SK-N-SH (cell line): ENCODE measurements at regions not wholly inside any gene's neighbourhood (a gene's known extent, or its start where the extent isn't known, plus 50 kb on each side); places are given as distances from the start of the nearest gene placed in this dataset.

Experiments
- CTCF ChIA-PET: fragments of 300-600, 350-600 bp; formaldehyde crosslinking; extraction: SDS; loops from one replicate; lab custom pipeline; 2021; lab: Yijun Ruan, JAX
- POLR2A ChIA-PET: fragments of 350-600 bp; sonication (Branson Sonifier 250); formaldehyde crosslinking; extraction: SDS; loops from one replicate; lab custom pipeline; 2020; ENCODE audit warnings: antibody characterized with exemption, inconsistent platforms; lab: Yijun Ruan, JAX
- DNase-seq: peaks from one replicate; pipeline ENCODE4 v3.0.0; 2012
- H2AFZ ChIP-seq: fragments of 200-600 bp; sonication (generic); 2 replicates; pipeline ENCODE4 v1.8.1; 2016; ENCODE audit warnings: antibody characterized with exemption, mild to moderate bottlenecking, low read depth
- H3F3A ChIP-seq: fragments of 200-600 bp; sonication (generic); replicated peaks from 2 replicates; pipeline ENCODE3; 2016; ENCODE audit warnings: antibody characterized with exemption, mild to moderate bottlenecking; ENCODE audit not compliant: insufficient read depth
- H3K27ac ChIP-seq, 2 experiments: fragments of 200-500 bp in 1 of 2; fragments of 200-600 bp in 1 of 2; sonication (Bioruptor generic) in 1 of 2; sonication (generic), shearing (Covaris generic) in 1 of 2; 2 replicates each; pipeline versions ENCODE4 v1.5.1 to v1.6.1; 2014 to 2016; ENCODE audit warnings: low read depth in 2 of 2, inconsistent platforms in 1 of 2, low read length in 1 of 2, mild to moderate bottlenecking in 1 of 2, mixed read lengths in 1 of 2
- H3K27me3 ChIP-seq: fragments of 200-600 bp; sonication (generic), shearing (Covaris generic); 2 replicates; pipeline ENCODE4 v1.6.1; 2016; ENCODE audit warnings: mixed run types; ENCODE audit not compliant: insufficient read depth
- H3K36me3 ChIP-seq, 2 experiments: fragments of 200-500 bp in 1 of 2; fragments of 200-600 bp in 1 of 2; sonication (Bioruptor generic) in 1 of 2; sonication (generic) in 1 of 2; replicated peaks in 1 of 2; 2 replicates each; pipeline versions ENCODE3 to v1.5.1; 2014 to 2016; ENCODE audit warnings: low read length in 1 of 2, mild to moderate bottlenecking in 1 of 2; ENCODE audit not compliant: insufficient read depth in 2 of 2, control insufficient read depth in 1 of 2
- H3K4me1 ChIP-seq, 2 experiments: fragments of 200-500 bp in 1 of 2; fragments of 200-600 bp in 1 of 2; sonication (Bioruptor generic) in 1 of 2; sonication (generic), shearing (Covaris generic) in 1 of 2; 2 replicates each; pipeline versions ENCODE4 v1.5.1 to v1.6.1; 2014 to 2016; ENCODE audit warnings: low read depth in 1 of 2, low read length in 1 of 2, mixed run types in 1 of 2; ENCODE audit not compliant: insufficient read depth in 2 of 2, control insufficient read depth in 1 of 2
- H3K4me2 ChIP-seq: fragments of 200-600 bp; sonication (generic), shearing (Covaris generic); 2 replicates; pipeline ENCODE4 v1.6.1; 2017; ENCODE audit warnings: mixed run types
- H3K4me3 ChIP-seq, 2 experiments: fragments of 200-500 bp in 1 of 2; fragments of 200-600 bp in 1 of 2; sonication (Bioruptor generic) in 1 of 2; sonication (generic), shearing (Covaris generic) in 1 of 2; 2 replicates each; pipeline versions ENCODE4 v1.5.1 to v1.8.1; 2014 to 2016; ENCODE audit warnings: low read depth in 2 of 2, inconsistent platforms in 1 of 2, low read length in 1 of 2, mild to moderate bottlenecking in 1 of 2, mixed read lengths in 1 of 2, moderate library complexity in 1 of 2
- H3K79me2 ChIP-seq: fragments of 200-600 bp; sonication (generic); 2 replicates; pipeline ENCODE4 v1.8.1; 2017; ENCODE audit warnings: mild to moderate bottlenecking; ENCODE audit not compliant: insufficient read depth
- H3K9ac ChIP-seq: fragments of 200-600 bp; sonication (generic); 2 replicates; pipeline ENCODE4 v1.6.1; 2017; ENCODE audit warnings: mixed run types
- H3K9me2 ChIP-seq: fragments of 200-600 bp; sonication (generic); 2 replicates; pipeline ENCODE4 v1.6.1; 2017; ENCODE audit warnings: mixed run types
- H3K9me3 ChIP-seq: fragments of 200-600 bp; sonication (generic); 2 replicates; pipeline ENCODE4 v1.6.1; 2017; ENCODE audit warnings: mixed run types, mild to moderate bottlenecking, moderate library complexity
- H4K20me1 ChIP-seq: fragments of 200-600 bp; sonication (generic); 2 replicates; pipeline ENCODE4 v1.6.1; 2017; ENCODE audit warnings: mild to moderate bottlenecking, mixed run types; ENCODE audit not compliant: insufficient read depth
- CTCF ChIP-seq: fragments of 200-600 bp; sonication (generic); IDR thresholded peaks from 2 replicates; pipeline ENCODE4 v1.6.1; 2017; ENCODE audit warnings: antibody characterized with exemption, mild to moderate bottlenecking, moderate library complexity
- ELF1 ChIP-seq: IDR thresholded peaks from 2 replicates; pipeline ENCODE4 v1.4.0; 2012
- EZH2phosphoT487 ChIP-seq: fragments of 200-600 bp; sonication (generic); IDR thresholded peaks from 2 replicates; pipeline ENCODE4 v1.6.1; 2017; ENCODE audit warnings: low read depth, mixed run types, mild to moderate bottlenecking, antibody characterized with exemption, moderate library complexity, borderline replicate concordance
- FOSL2 ChIP-seq: IDR thresholded peaks from 2 replicates; pipeline ENCODE4 v1.4.0; 2012; ENCODE audit warnings: low read depth, mild to moderate bottlenecking, moderate library complexity, borderline replicate concordance
- FOXJ3 ChIP-seq: sonication (generic); formaldehyde crosslinking; IDR thresholded peaks from 2 replicates; pipeline ENCODE4 v1.5.1; 2020; ENCODE audit warnings: mild to moderate bottlenecking, missing genetic modification reagents
- GABPA ChIP-seq: IDR thresholded peaks from 2 replicates; pipeline ENCODE4 v1.4.0; 2012; ENCODE audit warnings: low read depth, mild to moderate bottlenecking
- MAX ChIP-seq: IDR thresholded peaks from 2 replicates; pipeline ENCODE4 v1.4.0; 2012; ENCODE audit warnings: low read depth
- MEF2A ChIP-seq: IDR thresholded peaks from 2 replicates; pipeline ENCODE4 v1.4.0; 2012; ENCODE audit warnings: low read depth, borderline replicate concordance
- MXI1 ChIP-seq: IDR thresholded peaks from 2 replicates; pipeline ENCODE4 v1.6.1; 2012; ENCODE audit warnings: mild to moderate bottlenecking, low read depth, low read length, improper control_type of control experiment
- NRF1 ChIP-seq: IDR thresholded peaks from 2 replicates; pipeline ENCODE4 v1.6.1; 2012; ENCODE audit warnings: low read depth, mild to moderate bottlenecking, low read length
- PBX3 ChIP-seq: IDR thresholded peaks from 2 replicates; pipeline ENCODE4; 2012
- POLR2AphosphoS5 ChIP-seq: IDR thresholded peaks from 2 replicates; pipeline ENCODE4 v1.6.1; 2012; ENCODE audit warnings: low read depth, low read length
- RAD21 ChIP-seq: IDR thresholded peaks from 2 replicates; pipeline ENCODE4 v1.6.1; 2012; ENCODE audit warnings: mild to moderate bottlenecking, low read length
- RXRA ChIP-seq: IDR thresholded peaks from 2 replicates; pipeline ENCODE4 v1.4.0; 2012; ENCODE audit warnings: low read depth, mild to moderate bottlenecking, borderline replicate concordance
- SIN3A ChIP-seq: IDR thresholded peaks from 2 replicates; pipeline ENCODE4 v1.6.1; 2012; ENCODE audit warnings: low read depth, mild to moderate bottlenecking, low read length, moderate library complexity, borderline replicate concordance
- SMC3 ChIP-seq: IDR thresholded peaks from 2 replicates; pipeline ENCODE4 v1.6.1; 2012; ENCODE audit warnings: low read depth, low read length, improper control_type of control experiment
- TAF1 ChIP-seq: IDR thresholded peaks from 2 replicates; pipeline ENCODE4 v1.6.1; 2012; ENCODE audit warnings: low read depth, mild to moderate bottlenecking, low read length, moderate library complexity, borderline replicate concordance
- TCF12 ChIP-seq: IDR thresholded peaks from 2 replicates; pipeline ENCODE4 v1.4.0; 2012
- TEAD4 ChIP-seq: IDR thresholded peaks from 2 replicates; pipeline ENCODE4 v1.4.0; 2012; ENCODE audit warnings: mild to moderate bottlenecking, borderline replicate concordance; ENCODE audit not compliant: insufficient read depth
- WGBS: methylation state at CpG from one replicate; pipeline ENCODE4 v1.1.6; 2017; ENCODE audit warnings: low lambda C conversion rate; 5-methylcytosine and 5-hydroxymethylcytosine counted together
- TF ChIP-seq, protein P1 (sequence below): IDR thresholded peaks from 2 replicates; pipeline ENCODE4 v1.4.0; 2012; ENCODE audit warnings: low read depth, borderline replicate concordance
- TF ChIP-seq, protein P2 (sequence below): IDR thresholded peaks from 2 replicates; pipeline ENCODE4 v1.4.0; 2012; ENCODE audit warnings: low read depth, borderline replicate concordance

GRCh38 chr18:10010611-10011015 is 96.8 kb downstream of the VAPA start (continued):
- TF ChIP-seq RXRA (no peak), SMC3 (no peak), TCF12 (peak; percentile 69; the same call in 1 of the 2 replicates), SIN3A (no peak), FOXJ3 (CRISPR knock-in tag) (no peak), PBX3 (peak; percentile 69), ELF1 (no peak), NRF1 (no peak), GABPA (no peak), TAF1 (no peak)

GRCh38 chr18:10011061-10011460 is 97.2 kb downstream of the VAPA start:
- H3K9me3 ChIP-seq: no peaks in the 10 kb centered on the region
- H3K79me2 ChIP-seq: no peaks in the 10 kb centered on the region
- peaks cover 15% of the 10 kb centered on the region for H3F3A ChIP-seq
- WGBS: 89% methylated on average over 4 of the region's 4 CpGs
- no peaks in the 10 kb centered on the region for H3K9me2 ChIP-seq
- ChIA-PET CTCF (interaction anchor here (1.8 kb wide), 1 partner anchor 507 kb away, joined by 5 read pairs; no protein-coding TSS in a partner anchor), POLR2A (no interaction called here)
- no peak for DNase-seq
- H3K4me2 ChIP-seq: peak overlapping the region; percentile 29; the same call in 1 of the 2 replicates
- H3K9ac ChIP-seq: peak overlapping the region; percentile 35; the same call in 1 of the 2 replicates
- H4K20me1 ChIP-seq: no peaks in the 10 kb centered on the region
- no peak overlapping the region for H2AFZ ChIP-seq
- H3K4me1 ChIP-seq: peaks cover 0 to 11% of the 10 kb centered on the region in 2 experiments; a peak in 3 of 4 replicates
- no peaks in the 10 kb centered on the region for H3K27me3 ChIP-seq
- no peaks in the 10 kb centered on the region for H3K36me3 ChIP-seq
- TF ChIP-seq PBX3 (no peak), RAD21 (no peak), CTCF (no peak), GABPA (no peak), ELF1 (no peak), MAX (no peak), SMC3 (no peak), TAF1 (no peak), FOSL2 (no peak), MXI1 (no peak), FOXJ3 (CRISPR knock-in tag) (no peak), NRF1 (no peak), SIN3A (no peak), TEAD4 (no peak), MEF2A (no peak), POLR2AphosphoS5 (no peak), EZH2phosphoT487 (no peak), TCF12 (no peak)
- TF ChIP-seq, protein P1, sequence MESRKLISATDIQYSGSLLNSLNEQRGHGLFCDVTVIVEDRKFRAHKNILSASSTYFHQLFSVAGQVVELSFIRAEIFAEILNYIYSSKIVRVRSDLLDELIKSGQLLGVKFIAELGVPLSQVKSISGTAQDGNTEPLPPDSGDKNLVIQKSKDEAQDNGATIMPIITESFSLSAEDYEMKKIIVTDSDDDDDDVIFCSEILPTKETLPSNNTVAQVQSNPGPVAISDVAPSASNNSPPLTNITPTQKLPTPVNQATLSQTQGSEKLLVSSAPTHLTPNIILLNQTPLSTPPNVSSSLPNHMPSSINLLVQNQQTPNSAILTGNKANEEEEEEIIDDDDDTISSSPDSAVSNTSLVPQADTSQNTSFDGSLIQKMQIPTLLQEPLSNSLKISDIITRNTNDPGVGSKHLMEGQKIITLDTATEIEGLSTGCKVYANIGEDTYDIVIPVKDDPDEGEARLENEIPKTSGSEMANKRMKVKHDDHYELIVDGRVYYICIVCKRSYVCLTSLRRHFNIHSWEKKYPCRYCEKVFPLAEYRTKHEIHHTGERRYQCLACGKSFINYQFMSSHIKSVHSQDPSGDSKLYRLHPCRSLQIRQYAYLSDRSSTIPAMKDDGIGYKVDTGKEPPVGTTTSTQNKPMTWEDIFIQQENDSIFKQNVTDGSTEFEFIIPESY: no peak
- TF ChIP-seq, protein P2, sequence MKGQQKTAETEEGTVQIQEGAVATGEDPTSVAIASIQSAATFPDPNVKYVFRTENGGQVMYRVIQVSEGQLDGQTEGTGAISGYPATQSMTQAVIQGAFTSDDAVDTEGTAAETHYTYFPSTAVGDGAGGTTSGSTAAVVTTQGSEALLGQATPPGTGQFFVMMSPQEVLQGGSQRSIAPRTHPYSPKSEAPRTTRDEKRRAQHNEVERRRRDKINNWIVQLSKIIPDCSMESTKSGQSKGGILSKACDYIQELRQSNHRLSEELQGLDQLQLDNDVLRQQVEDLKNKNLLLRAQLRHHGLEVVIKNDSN: no peak
- H3K4me3 ChIP-seq: no peak overlapping the region
- H3K27ac ChIP-seq: peak overlapping the region; percentile 25 to 79; a peak in 3 of 4 replicates
